ENCODE measurements at regions not wholly inside any gene's neighbourhood (a gene's known extent, or its start where the extent isn't known, plus 50 kb on each side); places are given as distances from the start of the nearest gene placed in this dataset.
A peak's percentile ranks its signal among the peaks of the same experiment; 100 is the strongest.
"Not testable (repeated sequence)": the region's sequence is repeated elsewhere in the genome, so short reads cannot be mapped to it uniquely, and the experiment has no call there.

DNA sequence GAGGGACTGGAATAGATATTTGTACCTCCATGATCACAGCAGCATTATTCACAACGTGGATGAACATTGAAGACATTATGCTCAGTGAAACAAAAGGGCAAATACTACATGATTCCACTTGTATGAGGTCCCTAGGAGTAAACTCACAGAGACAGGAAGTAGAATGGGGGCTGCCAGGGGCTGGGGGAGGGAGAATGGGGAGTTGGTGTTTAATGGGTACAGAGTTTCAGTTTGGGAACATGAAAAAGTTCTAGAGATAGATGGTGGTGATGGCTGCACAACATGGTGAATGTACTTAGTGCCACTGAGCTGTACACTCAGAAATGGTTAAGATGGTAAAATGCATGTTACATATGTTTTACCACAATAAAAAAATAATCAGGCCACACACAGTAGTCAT, 164.3 kb upstream of the RREB1 start:
- intact Hi-C loops (cut with micrococcal nuclease), result no loop called here
- H3K36me3 Mint-ChIP-seq (ENCODE audit: low read depth), result no peaks in the 10 kb centered on the region
- no peaks in the 10 kb centered on the region for H3K27me3 Mint-ChIP-seq
- no peak overlapping the region for H3K4me3 Mint-ChIP-seq
- H3K4me1 Mint-ChIP-seq (ENCODE audit: low read depth), result peaks cover 17% of the 10 kb centered on the region
- peak overlapping the region; percentile 78 for H3K27ac Mint-ChIP-seq
- no peaks in the 10 kb centered on the region for H3K9me3 Mint-ChIP-seq

- H3K36me3 Mint-ChIP-seq (ENCODE audit: low read depth), result no peaks in the 10 kb centered on the region
- no peaks in the 10 kb centered on the region for H3K27me3 Mint-ChIP-seq
- no peak overlapping the region for H3K4me3 Mint-ChIP-seq
- intact Hi-C loops (cut with micrococcal nuclease), result no loop called here
- H3K4me1 Mint-ChIP-seq (ENCODE audit: low read depth), result peaks cover 17% of the 10 kb centered on the region
- peaks cover 8% of the 10 kb centered on the region for H3K9me3 Mint-ChIP-seq
- H3K27ac Mint-ChIP-seq, result no peak overlapping the region
These were observed 161.3 kb upstream of the RREB1 start for GRCh38 chr6:6946206-6947155.

DNA sequence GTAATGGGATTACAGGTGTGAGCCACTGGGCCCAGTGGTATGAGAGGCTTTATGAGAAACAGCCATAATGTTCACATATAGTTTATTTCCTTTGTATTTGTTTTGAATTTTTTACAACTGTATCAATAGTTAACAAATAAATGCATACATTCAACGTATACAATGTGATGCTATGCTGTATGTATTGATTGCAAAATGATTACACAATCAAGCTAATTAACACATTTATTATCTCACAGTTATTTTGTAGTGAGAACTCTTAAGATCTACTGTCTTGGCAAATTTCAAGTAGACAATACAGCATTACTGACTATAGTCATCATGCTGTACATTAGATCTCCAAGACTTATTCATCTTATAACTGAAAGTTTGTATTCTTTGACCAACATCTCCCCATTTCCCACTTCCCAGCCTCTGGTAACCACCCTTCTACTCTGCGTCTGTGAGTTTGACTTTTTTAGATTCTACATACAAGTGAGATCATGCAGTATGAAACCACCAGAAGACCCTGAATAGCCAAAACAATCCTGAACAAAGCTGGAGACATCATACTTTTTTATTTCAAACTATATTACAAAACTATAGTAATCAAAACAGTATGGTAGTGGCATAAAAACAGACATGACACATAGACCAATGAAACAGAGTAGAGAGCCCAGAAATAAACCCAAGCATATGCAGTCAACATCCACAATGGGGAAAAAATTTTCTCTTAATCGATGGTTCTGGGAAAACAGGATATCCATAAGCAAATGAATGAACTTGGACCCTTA, 157.2 kb upstream of the RREB1 start:
- Mint-ChIP-seq H3K4me1 (ENCODE audit: low read depth) (peaks cover 5% of the 10 kb centered on the region), H3K4me3 (no peak overlapping the region), H3K36me3 (ENCODE audit: low read depth) (no peaks in the 10 kb centered on the region), H3K27me3 (no peaks in the 10 kb centered on the region), H3K27ac (no peak overlapping the region), H3K9me3 (peaks cover 8% of the 10 kb centered on the region)
- intact Hi-C loops (cut with micrococcal nuclease), result no loop called here

- Mint-ChIP-seq H3K4me3 (no peak overlapping the region), H3K36me3 (ENCODE audit: low read depth) (no peaks in the 10 kb centered on the region), H3K27me3 (no peaks in the 10 kb centered on the region), H3K9me3 (peaks cover 8% of the 10 kb centered on the region), H3K4me1 (ENCODE audit: low read depth) (peaks cover 5% of the 10 kb centered on the region), H3K27ac (no peak overlapping the region)
- intact Hi-C loops (cut with micrococcal nuclease), result no loop called here
These were observed 156.4 kb upstream of the RREB1 start for GRCh38 chr6:6951355-6951754.

GRCh38 chr6:6952484-6952883, 155.3 kb upstream of the RREB1 start:
- no peak overlapping the region for H3K27ac Mint-ChIP-seq
- no peak overlapping the region for H3K4me3 Mint-ChIP-seq
- H3K27me3 Mint-ChIP-seq, result no peaks in the 10 kb centered on the region
- peaks cover 8% of the 10 kb centered on the region for H3K4me1 Mint-ChIP-seq (ENCODE audit: low read depth)
- H3K9me3 Mint-ChIP-seq, result peaks cover 8% of the 10 kb centered on the region
- H3K36me3 Mint-ChIP-seq (ENCODE audit: low read depth), result no peaks in the 10 kb centered on the region
- intact Hi-C loops (cut with micrococcal nuclease), result no loop called here

- H3K4me3 Mint-ChIP-seq; H3K27ac Mint-ChIP-seq; intact Hi-C loops (cut with micrococcal nuclease); H3K36me3 Mint-ChIP-seq (ENCODE audit: low read depth); H3K27me3 Mint-ChIP-seq; H3K9me3 Mint-ChIP-seq: not testable (repeated sequence)
- peaks cover 10% of the 10 kb centered on the region for H3K4me1 Mint-ChIP-seq (ENCODE audit: low read depth)
These were observed 154.8 kb upstream of the RREB1 start for GRCh38 chr6:6952927-6953326.

DNA sequence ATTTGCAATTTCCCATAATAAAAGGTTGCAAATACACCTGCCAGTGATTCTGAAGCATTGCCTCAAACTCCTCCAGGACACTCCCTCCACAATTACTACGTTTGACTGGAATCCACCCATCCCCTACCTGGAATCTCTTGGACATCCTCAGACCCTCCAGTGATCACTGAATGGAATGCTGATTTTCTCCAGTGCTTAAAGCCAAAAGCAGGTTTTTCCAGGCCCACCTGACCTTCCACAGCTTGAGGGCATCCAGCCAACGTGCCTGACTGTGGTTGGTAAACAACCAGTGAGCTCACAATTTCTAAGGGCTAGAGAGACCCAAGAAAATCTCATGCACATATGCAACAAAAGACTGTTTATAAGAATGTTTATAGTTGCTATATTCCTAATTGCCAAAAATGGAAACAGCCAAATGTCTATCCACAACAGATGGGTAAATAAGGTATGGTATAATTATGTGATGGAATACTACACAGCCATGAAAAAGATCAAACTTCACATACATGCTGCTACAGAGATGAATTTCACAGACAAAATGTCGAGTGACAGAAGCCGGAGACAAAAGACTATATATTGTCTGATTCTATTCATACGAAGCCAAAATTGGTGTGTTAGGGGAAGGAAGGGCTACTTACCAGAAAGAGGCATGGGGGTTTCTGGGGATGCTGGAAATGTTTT, 147.1 kb upstream of the RREB1 start:
- H3K36me3 Mint-ChIP-seq (ENCODE audit: low read depth), result no peaks in the 10 kb centered on the region
- peaks cover 18% of the 10 kb centered on the region for H3K4me1 Mint-ChIP-seq (ENCODE audit: low read depth)
- intact Hi-C loops (cut with micrococcal nuclease), result no loop called here
- no peaks in the 10 kb centered on the region for H3K9me3 Mint-ChIP-seq
- no peak overlapping the region for H3K4me3 Mint-ChIP-seq
- no peak overlapping the region for H3K27ac Mint-ChIP-seq
- H3K27me3 Mint-ChIP-seq, result no peaks in the 10 kb centered on the region

DNA sequence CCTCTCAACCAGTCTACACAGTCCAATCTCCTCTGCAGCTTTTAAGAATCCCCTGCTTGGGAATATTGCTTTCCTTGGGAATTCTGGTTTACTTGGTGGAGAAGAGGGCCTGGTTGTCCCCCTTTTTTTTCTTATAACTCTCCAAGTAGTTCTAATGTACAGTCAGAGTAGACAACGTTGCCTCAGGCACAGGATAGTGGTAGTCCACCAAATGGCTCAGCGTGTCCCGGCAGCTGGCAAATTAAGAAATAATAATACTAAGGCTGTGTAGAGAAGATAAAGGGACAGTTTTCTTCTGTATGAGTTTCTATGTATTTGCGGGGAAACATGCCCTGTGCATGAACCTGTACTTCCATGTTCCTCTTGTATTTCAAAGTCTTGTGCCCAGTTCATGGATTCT, 145.7 kb upstream of the RREB1 start:
- H3K4me3 Mint-ChIP-seq, result no peak overlapping the region
- H3K36me3 Mint-ChIP-seq (ENCODE audit: low read depth), result no peaks in the 10 kb centered on the region
- intact Hi-C loops (cut with micrococcal nuclease), result no loop called here
- no peaks in the 10 kb centered on the region for H3K27me3 Mint-ChIP-seq
- H3K27ac Mint-ChIP-seq, result no peak overlapping the region
- H3K4me1 Mint-ChIP-seq (ENCODE audit: low read depth), result peaks cover 18% of the 10 kb centered on the region
- H3K9me3 Mint-ChIP-seq, result no peaks in the 10 kb centered on the region

DNA sequence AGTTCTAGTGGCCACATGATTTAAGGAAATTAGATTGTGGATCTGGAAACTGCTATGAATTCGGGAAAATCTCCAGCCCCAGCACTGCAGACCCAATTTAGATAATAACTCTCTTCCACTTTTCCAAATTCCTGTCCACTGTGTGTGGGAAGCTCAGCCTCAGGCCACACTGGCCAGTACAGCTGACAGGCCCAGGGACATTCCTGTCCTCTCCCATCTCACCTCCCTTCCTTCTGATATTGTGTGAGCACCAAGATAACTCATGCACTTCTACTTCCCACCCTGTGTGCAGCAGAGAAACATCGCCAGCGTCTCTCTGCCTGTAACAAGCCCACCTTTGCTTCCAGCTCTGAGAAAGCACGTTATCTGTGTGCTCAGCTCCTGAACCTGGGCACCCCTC, 145.1 kb upstream of the RREB1 start:
- Mint-ChIP-seq H3K27ac (no peak overlapping the region), H3K4me1 (ENCODE audit: low read depth) (peaks cover 14% of the 10 kb centered on the region), H3K36me3 (ENCODE audit: low read depth) (no peaks in the 10 kb centered on the region), H3K9me3 (no peaks in the 10 kb centered on the region), H3K27me3 (no peaks in the 10 kb centered on the region), H3K4me3 (no peak overlapping the region)
- intact Hi-C loops (cut with micrococcal nuclease), result no loop called here

- H3K27me3 Mint-ChIP-seq; H3K27ac Mint-ChIP-seq; H3K4me3 Mint-ChIP-seq; intact Hi-C loops (cut with micrococcal nuclease); H3K36me3 Mint-ChIP-seq (ENCODE audit: low read depth); H3K9me3 Mint-ChIP-seq: not testable (repeated sequence)
- peaks cover 11% of the 10 kb centered on the region for H3K4me1 Mint-ChIP-seq (ENCODE audit: low read depth)
These were observed 144.4 kb upstream of the RREB1 start for GRCh38 chr6:6963390-6963789.

- intact Hi-C loops (cut with micrococcal nuclease), result no loop called here
- Mint-ChIP-seq H3K27me3 (no peaks in the 10 kb centered on the region), H3K27ac (no peak overlapping the region), H3K4me1 (ENCODE audit: low read depth) (peaks cover 12% of the 10 kb centered on the region), H3K36me3 (ENCODE audit: low read depth) (no peaks in the 10 kb centered on the region), H3K9me3 (no peaks in the 10 kb centered on the region), H3K4me3 (no peak overlapping the region)
These were observed 143.1 kb upstream of the RREB1 start for GRCh38 chr6:6964675-6965074.

GRCh38 chr6:6966127-6966526, 141.6 kb upstream of the RREB1 start:
- Mint-ChIP-seq H3K9me3 (no peaks in the 10 kb centered on the region), H3K4me1 (ENCODE audit: low read depth) (peaks cover 12% of the 10 kb centered on the region), H3K27ac (no peak overlapping the region), H3K27me3 (peaks cover 3% of the 10 kb centered on the region), H3K4me3 (no peak overlapping the region), H3K36me3 (ENCODE audit: low read depth) (no peaks in the 10 kb centered on the region)
- intact Hi-C loops (cut with micrococcal nuclease), result no loop called here

GRCh38 chr6:6966569-6966968, 141.2 kb upstream of the RREB1 start:
- H3K36me3 Mint-ChIP-seq (ENCODE audit: low read depth), result no peaks in the 10 kb centered on the region
- H3K27me3 Mint-ChIP-seq, result peaks cover 4% of the 10 kb centered on the region
- peak overlapping the region; percentile 12 for H3K27ac Mint-ChIP-seq
- H3K9me3 Mint-ChIP-seq, result no peaks in the 10 kb centered on the region
- no peak overlapping the region for H3K4me3 Mint-ChIP-seq
- intact Hi-C loops (cut with micrococcal nuclease), result no loop called here
- peaks cover 12% of the 10 kb centered on the region for H3K4me1 Mint-ChIP-seq (ENCODE audit: low read depth)

- intact Hi-C loops (cut with micrococcal nuclease), result no loop called here
- Mint-ChIP-seq H3K4me3 (no peak overlapping the region), H3K27ac (no peak overlapping the region), H3K27me3 (peaks cover 4% of the 10 kb centered on the region), H3K4me1 (ENCODE audit: low read depth) (peaks cover 14% of the 10 kb centered on the region), H3K36me3 (ENCODE audit: low read depth) (no peaks in the 10 kb centered on the region), H3K9me3 (no peaks in the 10 kb centered on the region)
These were observed 139.4 kb upstream of the RREB1 start for GRCh38 chr6:6968357-6968730.
